Osteoblast (primary cell): ENCODE measurements at regions not wholly inside any gene's neighbourhood (a gene's known extent, or its start where the extent isn't known, plus 50 kb on each side); places are given as distances from the start of the nearest gene placed in this dataset.

Experiments
- DNase-seq: peaks from one replicate; pipeline ENCODE4 v3.0.0; 2011; ENCODE audit warnings: low spot score, mixed read lengths; ENCODE audit not compliant: insufficient read length; ENCODE audit errors: missing footprints
- H2AFZ ChIP-seq: 2 replicates; pipeline ENCODE4 v1.6.0; 2011; ENCODE audit warnings: mild to moderate bottlenecking, low read length
- H3K27ac ChIP-seq: 2 replicates; pipeline ENCODE4 v1.5.1; 2011; ENCODE audit warnings: mild to moderate bottlenecking, low read depth, low read length, moderate library complexity
- H3K27me3 ChIP-seq: 2 replicates; pipeline ENCODE4 v1.6.0; 2012; ENCODE audit warnings: mild to moderate bottlenecking, control low read depth, inconsistent platforms, low read length, moderate library complexity; ENCODE audit not compliant: insufficient read depth
- H3K36me3 ChIP-seq: 2 replicates; pipeline ENCODE4 v1.5.1; 2011; ENCODE audit warnings: mild to moderate bottlenecking, low read length, control low read depth, moderate library complexity; ENCODE audit not compliant: insufficient read depth
- H3K4me1 ChIP-seq: 2 replicates; pipeline ENCODE4 v1.5.1; 2011; ENCODE audit warnings: mild to moderate bottlenecking, low read length, control low read depth, moderate library complexity; ENCODE audit not compliant: insufficient read depth
- H3K4me2 ChIP-seq: 2 replicates; pipeline ENCODE4 v1.6.0; 2011; ENCODE audit warnings: mild to moderate bottlenecking, low read length; ENCODE audit not compliant: insufficient read depth
- H3K4me3 ChIP-seq: fragments of 200-600 bp; sonication (generic); 3 replicates; pipeline ENCODE4 v1.5.1; 2012; ENCODE audit warnings: mild to moderate bottlenecking, low read length, inconsistent platforms; ENCODE audit not compliant: insufficient read depth
- H3K79me2 ChIP-seq: 2 replicates; pipeline ENCODE4 v1.6.0; 2012; ENCODE audit warnings: mild to moderate bottlenecking, low read length, control low read depth, inconsistent platforms; ENCODE audit not compliant: insufficient read depth
- H3K9me3 ChIP-seq: 2 replicates; pipeline ENCODE4 v1.5.1; 2011; ENCODE audit warnings: low read depth, low read length, control low read depth
- H4K20me1 ChIP-seq: 2 replicates; pipeline ENCODE4 v1.6.0; 2012; ENCODE audit warnings: mild to moderate bottlenecking, low read length, control low read depth; ENCODE audit not compliant: insufficient read depth
- TF ChIP-seq, protein P1 (sequence below): IDR thresholded peaks from 2 replicates; pipeline ENCODE4 v1.5.1; 2011; ENCODE audit warnings: mild to moderate bottlenecking, low read depth, low read length, moderate library complexity; ENCODE audit errors: extremely low read depth

DNA sequence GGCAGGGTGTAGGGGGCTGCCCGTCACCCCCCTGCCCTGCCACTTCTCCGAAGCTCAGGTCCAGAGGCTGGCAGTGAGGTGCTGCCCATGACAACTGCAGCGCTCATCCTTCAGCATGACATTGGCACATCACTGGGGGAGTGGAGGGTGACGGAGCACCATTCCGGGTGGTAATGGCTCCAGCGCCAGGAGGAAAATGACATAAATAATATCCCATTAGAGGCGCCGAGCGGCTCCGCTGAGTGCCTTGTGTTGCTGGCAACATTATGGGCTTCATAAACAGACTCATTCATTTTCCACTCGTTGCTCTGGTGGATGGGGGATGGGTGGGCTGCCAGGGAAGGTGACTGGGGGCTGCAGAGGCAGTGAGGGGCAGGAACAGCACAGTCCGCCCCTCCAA lies 56.9 kb upstream of the CTNNBL1 start:
- Histone ChIP-seq H3K27ac (no peak overlapping the region), H3K4me1 (no peaks in the 10 kb centered on the region), H3K79me2 (no peaks in the 10 kb centered on the region), H3K4me3 (no peak overlapping the region), H3K4me2 (no peak overlapping the region), H3K36me3 (no peaks in the 10 kb centered on the region), H4K20me1 (no peaks in the 10 kb centered on the region), H3K27me3 (peaks cover 14% of the 10 kb centered on the region), H2AFZ (no peak overlapping the region), H3K9me3 (peaks cover 14% of the 10 kb centered on the region)
- TF ChIP-seq, protein P1, sequence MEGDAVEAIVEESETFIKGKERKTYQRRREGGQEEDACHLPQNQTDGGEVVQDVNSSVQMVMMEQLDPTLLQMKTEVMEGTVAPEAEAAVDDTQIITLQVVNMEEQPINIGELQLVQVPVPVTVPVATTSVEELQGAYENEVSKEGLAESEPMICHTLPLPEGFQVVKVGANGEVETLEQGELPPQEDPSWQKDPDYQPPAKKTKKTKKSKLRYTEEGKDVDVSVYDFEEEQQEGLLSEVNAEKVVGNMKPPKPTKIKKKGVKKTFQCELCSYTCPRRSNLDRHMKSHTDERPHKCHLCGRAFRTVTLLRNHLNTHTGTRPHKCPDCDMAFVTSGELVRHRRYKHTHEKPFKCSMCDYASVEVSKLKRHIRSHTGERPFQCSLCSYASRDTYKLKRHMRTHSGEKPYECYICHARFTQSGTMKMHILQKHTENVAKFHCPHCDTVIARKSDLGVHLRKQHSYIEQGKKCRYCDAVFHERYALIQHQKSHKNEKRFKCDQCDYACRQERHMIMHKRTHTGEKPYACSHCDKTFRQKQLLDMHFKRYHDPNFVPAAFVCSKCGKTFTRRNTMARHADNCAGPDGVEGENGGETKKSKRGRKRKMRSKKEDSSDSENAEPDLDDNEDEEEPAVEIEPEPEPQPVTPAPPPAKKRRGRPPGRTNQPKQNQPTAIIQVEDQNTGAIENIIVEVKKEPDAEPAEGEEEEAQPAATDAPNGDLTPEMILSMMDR, result no peak
- DNase-seq, result no peak

DNA sequence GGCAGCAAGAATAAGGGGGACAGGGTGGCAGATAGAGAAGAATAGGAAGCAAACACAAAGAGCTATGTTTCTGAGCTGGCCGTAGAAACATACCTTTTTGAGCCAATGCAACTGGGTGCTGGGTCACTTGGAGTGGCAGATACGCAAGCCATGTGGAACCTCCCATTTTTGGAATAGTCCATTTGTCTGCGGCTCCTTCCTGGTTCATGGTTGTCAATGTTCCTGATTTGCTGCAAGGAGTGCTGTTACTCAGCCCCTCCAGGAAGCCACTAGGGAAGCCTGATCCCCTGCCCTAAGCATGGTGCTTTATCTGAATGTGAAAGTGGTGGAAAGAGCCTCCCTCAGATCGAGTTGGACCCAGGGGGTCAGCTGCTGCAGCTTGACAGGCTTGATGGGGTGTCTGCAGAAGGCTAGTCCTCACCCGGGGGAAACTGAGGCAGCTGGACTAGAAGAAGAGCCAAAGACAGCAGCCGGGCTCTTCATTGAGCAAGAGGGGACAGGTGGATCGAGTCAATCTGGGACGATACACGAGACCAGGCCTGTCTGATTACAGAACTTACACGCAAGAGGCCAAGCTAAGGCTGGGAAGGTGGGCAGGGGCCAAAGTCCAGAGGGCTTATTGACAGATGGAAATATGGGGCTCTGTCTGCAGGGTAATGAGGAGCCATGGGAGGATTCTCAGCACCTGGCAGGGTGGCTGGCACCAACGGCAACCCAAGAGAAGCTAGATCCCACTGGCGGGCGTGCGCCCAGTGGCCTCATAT lies 57.4 kb upstream of the CTNNBL1 start:
- TF ChIP-seq, protein P1, result no peak
- no peak for DNase-seq

GRCh38 chr20:37630993-37631392 lies 62.8 kb upstream of the CTNNBL1 start:
- Histone ChIP-seq H3K27ac (no peak overlapping the region), H3K4me3 (no peak overlapping the region), H3K4me1 (no peaks in the 10 kb centered on the region), H3K36me3 (no peaks in the 10 kb centered on the region), H3K27me3 (peaks cover 7% of the 10 kb centered on the region), H2AFZ (no peak overlapping the region), H3K4me2 (no peak overlapping the region), H4K20me1 (no peaks in the 10 kb centered on the region), H3K79me2 (no peaks in the 10 kb centered on the region), H3K9me3 (peaks cover 14% of the 10 kb centered on the region)
- TF ChIP-seq, protein P1, result no peak
- no peak for DNase-seq

More for the DNA sequence above, 57.4 kb upstream of the CTNNBL1 start:
- Histone ChIP-seq H3K79me2 (no peaks in the 10 kb centered on the region), H3K4me1 (no peaks in the 10 kb centered on the region), H4K20me1 (no peaks in the 10 kb centered on the region), H3K27me3 (peaks cover 8% of the 10 kb centered on the region), H3K36me3 (no peaks in the 10 kb centered on the region), H3K27ac (no peak overlapping the region), H3K4me2 (no peak overlapping the region), H3K4me3 (no peak overlapping the region), H2AFZ (no peak overlapping the region), H3K9me3 (peaks cover 14% of the 10 kb centered on the region)

GRCh38 chr20:37630166-37630565 lies 63.7 kb upstream of the CTNNBL1 start:
- H4K20me1 ChIP-seq, result no peaks in the 10 kb centered on the region

More at GRCh38 chr20:37630166-37630565, 63.7 kb upstream of the CTNNBL1 start:
- Histone ChIP-seq H3K27me3 (peaks cover 7% of the 10 kb centered on the region), H3K36me3 (no peaks in the 10 kb centered on the region), H2AFZ (no peak overlapping the region), H3K27ac (no peak overlapping the region), H3K79me2 (no peaks in the 10 kb centered on the region), H3K4me2 (no peak overlapping the region), H3K4me1 (no peaks in the 10 kb centered on the region), H3K9me3 (peaks cover 8% of the 10 kb centered on the region), H3K4me3 (no peak overlapping the region)
- TF ChIP-seq, protein P1, result no peak
- no peak for DNase-seq
